ENCODE measurements at regions not wholly inside any gene's neighbourhood (a gene's known extent, or its start where the extent isn't known, plus 50 kb on each side); places are given as distances from the start of the nearest gene placed in this dataset.
A peak's percentile ranks its signal among the peaks of the same experiment; 100 is the strongest.

DNA sequence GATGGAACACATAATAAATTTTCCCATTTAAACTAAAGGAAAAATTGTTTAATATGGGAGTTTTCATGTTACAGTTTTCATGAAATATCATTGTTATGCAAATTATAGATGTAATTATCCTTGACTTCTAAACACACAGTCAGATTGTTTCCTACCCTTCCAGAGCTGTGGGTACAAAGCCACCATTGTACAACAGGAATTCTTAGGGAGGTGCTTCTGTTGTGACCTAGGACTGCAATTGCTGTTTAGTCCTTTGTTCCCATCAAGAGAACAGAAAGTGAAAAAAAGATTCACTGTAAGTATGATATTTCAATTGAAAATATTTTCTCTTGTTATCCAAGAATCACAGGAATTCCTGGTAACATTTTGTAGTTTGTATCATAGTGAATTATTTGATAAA is 455.3 kb upstream of the NAALADL2 start:
- no peak for DNase-seq

DNA sequence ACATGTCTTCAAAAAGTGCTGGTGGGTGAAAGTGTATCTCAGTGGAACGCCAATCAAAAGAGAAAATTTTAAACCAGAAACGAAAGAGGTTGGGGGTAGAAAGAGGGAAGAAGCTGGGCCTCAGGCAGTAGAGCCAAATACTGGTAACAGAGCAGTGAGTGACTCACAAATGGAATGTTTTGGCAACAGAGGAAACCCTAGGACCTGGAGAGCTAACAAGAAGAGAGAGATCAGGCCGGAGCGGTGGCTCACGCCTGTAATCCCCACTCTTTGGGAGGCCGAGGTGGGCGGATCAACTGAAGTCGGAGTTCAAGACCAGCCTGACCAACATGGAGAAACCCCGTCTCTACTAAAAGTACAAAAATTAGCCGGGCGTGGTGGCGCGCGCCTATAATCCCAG is 450.8 kb upstream of the NAALADL2 start:
- DNase-seq: no peak

DNA sequence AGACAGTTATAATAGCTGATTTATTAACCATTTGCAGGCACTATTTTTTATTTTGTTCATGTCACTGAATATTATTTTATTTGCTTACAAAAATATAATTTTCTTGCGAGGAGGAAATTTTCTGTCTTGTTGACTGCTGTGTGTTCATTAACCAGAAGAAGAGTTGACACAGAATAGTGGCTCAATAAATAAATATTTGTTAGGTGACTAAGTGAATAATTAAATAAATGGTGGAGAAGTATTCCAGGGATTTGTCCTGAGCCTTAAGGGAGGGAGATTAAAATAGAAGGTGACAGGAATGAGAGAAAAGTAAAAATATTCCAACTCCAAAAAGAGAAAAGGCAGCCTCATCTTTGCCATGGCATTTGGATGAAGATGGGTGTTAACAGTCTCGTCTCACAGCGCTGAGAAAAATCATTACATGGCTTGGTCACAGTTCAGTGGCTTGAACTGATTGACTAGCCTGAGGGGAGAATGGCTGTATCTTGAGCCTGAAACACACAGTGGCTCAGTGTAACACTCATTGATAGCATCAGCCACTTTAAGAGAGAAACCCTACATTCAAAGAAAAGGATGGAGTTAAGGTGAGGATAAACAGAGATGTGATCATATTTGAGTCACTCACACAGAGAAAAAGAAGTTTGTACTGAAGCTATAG is 449.9 kb upstream of the NAALADL2 start:
- no peak for DNase-seq

DNA sequence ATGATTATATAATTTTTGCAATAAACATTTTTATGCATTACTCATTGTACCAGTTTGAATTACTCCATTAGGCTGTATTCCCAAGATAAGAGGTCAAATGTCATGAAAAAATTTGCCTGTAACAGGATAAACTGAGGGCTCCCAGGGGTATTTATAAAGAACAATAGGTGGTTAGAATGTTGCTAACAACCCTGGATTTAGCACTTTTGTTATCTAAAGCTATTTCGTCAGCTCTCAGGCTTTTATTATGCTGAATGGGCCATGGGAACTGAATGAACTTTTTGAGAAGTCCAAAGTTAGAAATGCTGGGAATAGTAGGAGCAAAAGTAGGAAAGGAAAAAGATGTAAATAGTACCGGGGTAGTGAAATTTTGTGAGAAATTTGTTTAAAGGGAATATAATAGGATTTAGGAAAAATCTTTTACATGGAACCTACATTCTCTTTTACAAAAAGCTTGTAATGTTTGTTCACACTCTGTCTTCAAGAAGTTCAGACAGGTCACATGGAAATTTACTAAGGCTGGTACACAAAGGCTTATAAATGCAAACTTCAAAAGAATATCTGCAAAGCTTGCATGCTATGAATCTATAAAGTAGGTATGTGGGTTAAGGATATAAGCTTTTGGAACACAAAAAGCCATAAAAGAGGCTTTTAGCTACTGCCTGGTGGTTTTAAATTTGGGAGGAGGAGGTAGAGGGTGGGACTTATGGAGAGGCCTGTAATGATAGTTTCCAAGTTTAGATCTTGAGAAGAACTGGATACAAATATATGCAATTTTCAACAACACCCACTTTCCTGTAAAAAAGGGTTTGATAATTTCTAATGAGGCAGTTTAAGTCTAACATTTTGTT is 445.8 kb upstream of the NAALADL2 start:
- no peak for DNase-seq

- DNase-seq: no peak
These were observed 444.2 kb upstream of the NAALADL2 start for GRCh38 chr3:174414902-174415301.

DNA sequence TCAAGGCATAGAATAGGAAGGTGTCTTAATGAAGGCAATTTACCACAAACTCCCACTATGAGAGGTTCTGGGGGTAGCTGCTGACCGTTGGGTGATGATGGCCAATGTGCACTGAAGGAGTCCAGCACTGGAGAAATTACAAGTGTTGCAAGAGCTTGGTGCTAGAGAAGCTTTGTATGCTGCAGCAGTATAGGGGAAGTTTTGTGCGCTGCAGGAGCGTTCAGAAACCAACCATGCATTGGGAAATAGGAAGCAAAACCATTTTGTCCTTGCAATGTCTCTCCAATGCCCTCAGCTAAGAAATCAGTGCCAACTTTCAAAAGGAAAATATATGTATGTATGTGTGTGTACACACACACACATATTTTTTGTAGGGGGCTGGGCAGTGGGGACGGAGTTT is 441.6 kb upstream of the NAALADL2 start:
- DNase-seq: no peak

GRCh38 chr3:174419216-174419615 is 439.9 kb upstream of the NAALADL2 start:
- no peak for DNase-seq

DNA sequence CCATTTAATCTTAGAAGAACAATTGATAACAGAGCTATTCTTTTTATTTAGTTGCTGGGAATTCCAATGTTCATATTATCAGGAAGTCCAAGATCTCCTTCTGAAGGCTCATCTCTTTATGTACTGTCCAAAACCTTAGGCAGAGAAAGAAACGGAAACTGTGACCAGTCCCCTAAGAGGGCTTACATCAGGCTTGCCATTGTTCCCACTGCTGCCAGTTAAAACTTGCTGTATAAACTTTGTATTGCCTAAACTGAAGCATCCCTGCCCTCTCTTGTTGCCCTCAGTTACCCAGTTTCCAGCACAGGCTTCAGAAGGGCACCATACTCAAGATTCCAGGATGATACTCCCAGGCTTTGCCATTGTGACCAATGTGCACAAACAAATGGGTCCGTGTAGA is 435.2 kb upstream of the NAALADL2 start:
- no peak for DNase-seq

GRCh38 chr3:174424656-174425055 is 434.5 kb upstream of the NAALADL2 start:
- DNase-seq: no peak

DNA sequence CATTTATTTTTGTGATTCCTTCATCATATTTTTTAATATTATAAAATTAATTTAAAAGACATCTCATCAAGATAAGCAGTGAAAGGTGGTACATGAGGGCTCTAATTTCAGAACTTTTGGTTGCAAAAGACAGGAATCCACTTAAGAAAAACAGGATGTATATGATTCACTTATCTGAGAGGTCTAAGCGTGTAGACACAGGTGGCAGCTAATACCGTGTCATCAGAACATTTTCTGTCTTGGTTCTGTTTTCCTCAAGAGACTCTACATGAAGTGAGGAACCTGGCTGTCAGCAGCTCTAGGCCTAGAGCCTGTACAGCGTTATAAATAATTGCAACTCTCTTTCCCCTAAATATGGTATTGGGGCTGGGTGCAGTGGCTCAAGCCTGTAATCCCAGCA is 433.7 kb upstream of the NAALADL2 start:
- DNase-seq: no peak

DNA sequence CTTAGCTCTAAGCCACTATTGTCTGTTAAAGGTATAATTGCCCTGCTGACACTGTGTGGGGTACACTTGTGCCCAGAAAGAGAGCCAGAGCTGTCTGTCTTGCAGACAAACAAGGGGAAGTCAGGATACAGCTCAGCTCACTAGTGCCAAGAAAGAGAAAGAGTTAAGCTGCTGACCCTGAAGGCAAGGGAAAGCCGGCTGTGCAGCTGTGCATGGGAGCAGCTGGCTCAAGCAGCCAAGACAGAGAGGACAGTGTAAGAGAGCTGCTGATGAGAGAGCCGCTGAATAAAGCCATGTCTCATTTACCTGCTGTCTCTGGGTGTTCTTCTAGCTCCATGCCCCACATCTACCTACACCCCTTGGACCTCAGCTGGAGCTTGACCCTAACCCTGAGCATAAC is 428.1 kb upstream of the NAALADL2 start:
- DNase-seq: no peak

DNA sequence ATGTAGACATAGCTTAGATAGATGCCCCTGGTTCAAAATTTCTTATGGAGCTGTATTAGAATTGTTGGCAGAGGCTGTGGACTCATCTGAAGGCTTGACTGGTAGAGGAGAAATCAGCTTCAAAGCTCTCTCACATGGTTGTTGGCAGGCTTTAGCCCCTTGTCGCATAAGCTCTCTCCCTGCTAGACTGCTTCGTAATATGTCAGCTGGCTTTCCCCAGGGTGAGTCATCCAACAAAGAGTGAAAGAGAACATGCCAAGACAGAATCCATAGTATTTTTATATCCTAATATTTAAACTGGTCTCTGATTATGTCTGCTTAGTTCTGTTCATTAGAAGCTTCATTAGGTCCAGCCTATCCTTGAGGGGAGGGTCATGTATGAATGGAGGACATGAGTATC is 427.4 kb upstream of the NAALADL2 start:
- DNase-seq: no peak

DNA sequence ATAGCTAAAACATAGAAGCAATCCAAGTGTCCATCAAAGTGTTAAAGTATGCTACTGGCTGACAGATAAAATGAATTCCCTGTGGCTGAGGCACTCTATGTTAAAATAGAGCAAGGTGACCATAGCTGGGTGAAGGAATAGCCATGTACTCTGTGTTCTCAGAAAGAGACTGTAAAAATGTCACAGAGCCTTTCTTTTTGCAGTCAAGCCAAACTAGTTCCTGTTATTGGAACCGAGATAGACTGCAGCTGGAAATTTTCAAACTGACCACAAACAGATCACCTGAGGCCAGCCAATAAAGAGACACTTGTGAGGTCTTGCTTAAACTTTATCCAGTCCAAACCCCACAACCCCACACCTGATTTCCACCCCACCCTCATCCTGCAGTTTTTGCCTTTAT is 422.8 kb upstream of the NAALADL2 start:
- no peak for DNase-seq

GRCh38 chr3:174438501-174439145 is 420.5 kb upstream of the NAALADL2 start:
- no peak for DNase-seq

DNA sequence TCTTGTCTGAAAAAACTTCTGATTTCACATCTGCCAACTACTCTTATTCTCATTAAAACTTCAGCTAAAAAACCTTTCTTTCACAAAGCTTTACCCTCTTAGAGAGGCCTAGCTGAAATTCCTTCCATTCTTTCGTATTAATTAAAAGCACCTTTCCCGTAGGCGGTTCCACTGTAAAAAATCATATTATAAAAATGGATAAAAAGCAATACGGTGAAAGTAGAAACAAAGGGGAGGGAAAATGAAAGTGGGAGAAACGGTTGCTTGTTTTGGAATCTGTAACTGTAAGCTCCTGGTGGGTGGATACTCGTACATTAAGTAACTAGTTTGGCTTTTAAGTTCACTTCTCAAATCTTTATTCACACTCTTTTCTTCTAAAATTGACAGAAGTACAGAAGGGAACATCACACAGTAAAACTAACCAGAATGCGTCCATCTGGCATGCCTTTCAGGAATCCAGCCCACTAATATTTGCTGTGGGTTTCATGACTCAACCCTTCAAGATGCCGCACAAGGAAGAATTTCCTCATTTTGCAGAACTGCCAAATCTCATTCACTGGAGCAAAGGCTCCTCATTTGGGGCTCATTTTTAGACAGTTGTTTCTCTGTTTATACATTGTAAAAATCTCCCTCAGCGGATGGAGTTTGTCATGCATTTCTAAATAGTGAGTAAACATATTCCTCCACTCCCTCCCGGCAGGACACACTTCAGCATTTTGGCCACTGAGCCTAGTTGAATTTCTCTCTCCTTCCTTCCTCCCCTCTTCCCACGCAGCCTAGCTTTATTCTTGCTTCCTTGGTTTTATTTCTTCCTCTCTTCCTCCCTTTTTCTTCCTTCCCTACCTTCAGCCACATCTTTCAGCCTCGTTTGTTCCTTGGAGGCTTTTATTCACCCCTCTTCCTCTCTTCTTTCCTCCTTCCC is 419.5 kb upstream of the NAALADL2 start:
- peak; percentile 2 for DNase-seq

DNA sequence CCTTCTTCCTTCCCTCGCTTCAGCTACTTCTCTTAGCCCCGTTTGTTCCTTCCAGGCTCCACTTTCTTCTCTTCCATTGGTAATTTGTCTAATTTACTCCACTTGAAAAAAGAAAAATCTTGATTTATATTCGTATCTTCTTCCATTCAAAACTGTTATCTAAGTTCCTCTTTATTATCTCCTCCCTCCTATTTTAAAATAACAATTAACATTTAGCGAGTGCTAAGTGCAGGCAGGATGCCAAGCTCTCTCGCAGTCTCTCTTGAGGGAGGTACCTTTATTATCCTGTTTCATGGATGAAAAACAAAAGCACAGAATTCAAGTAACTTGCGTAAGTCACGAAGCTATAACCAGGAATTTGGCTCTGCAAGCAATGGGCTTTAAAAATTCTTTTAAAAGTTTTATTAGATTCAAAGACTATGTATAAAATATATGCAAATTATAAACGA is 418.9 kb upstream of the NAALADL2 start:
- no peak for DNase-seq

- DNase-seq: peak; percentile 82
These were observed 418.2 kb upstream of the NAALADL2 start for GRCh38 chr3:174440741-174441587.

- DNase-seq: no peak
These were observed 417.4 kb upstream of the NAALADL2 start for GRCh38 chr3:174441588-174442301.

DNA sequence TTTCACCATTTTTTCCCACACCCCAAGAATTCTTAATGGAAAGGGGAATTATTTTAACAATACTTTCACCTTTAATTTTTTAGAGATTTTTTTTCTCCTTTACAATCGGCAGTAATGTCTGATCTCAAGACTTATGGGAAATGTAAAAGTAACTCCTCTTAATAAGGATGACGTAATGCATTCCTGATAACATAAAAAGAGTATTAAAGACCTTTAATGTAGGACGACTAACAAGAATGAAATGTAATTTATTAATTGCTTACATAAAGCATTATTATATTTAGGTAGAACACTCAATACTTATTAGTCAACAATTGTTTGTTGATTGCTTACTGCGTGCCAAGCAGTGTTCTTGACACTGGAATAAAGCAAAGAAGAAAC is 416.8 kb upstream of the NAALADL2 start:
- DNase-seq: no peak

GRCh38 chr3:174444391-174444790 is 414.7 kb upstream of the NAALADL2 start:
- DNase-seq: no peak

GRCh38 chr3:174457758-174458157 is 401.4 kb upstream of the NAALADL2 start:
- DNase-seq: no peak
